GM19397 (cell line): ENCODE measurements at regions not wholly inside any gene's neighbourhood (a gene's known extent, or its start where the extent isn't known, plus 50 kb on each side); places are given as distances from the start of the nearest gene placed in this dataset.

Experiments
- ATAC-seq: cut with Tn5 transposase; IDR thresholded peaks from one replicate; pipeline ENCODE4 v1.9.1; 2021; ENCODE audit warnings: mild to moderate bottlenecking, moderate library complexity; ENCODE audit not compliant: unreplicated experiment

GRCh38 chr2:228261546-228261945, 80.1 kb upstream of the SPHKAP start:
- no peak for ATAC-seq

- ATAC-seq = no peak
Observed at GRCh38 chr2:228257379-228257778, 75.9 kb upstream of the SPHKAP start.

- no peak for ATAC-seq
Observed at GRCh38 chr2:228253752-228254151, 72.3 kb upstream of the SPHKAP start.

- ATAC-seq = no peak
Observed at GRCh38 chr2:228247335-228247734, 65.8 kb upstream of the SPHKAP start.

- no peak for ATAC-seq
Observed at GRCh38 chr2:228245601-228246000, 64.1 kb upstream of the SPHKAP start.

GRCh38 chr2:228242591-228242990, 61.1 kb upstream of the SPHKAP start:
- no peak for ATAC-seq

GRCh38 chr2:228239907-228240561, 58.5 kb upstream of the SPHKAP start:
- no peak for ATAC-seq

- no peak for ATAC-seq
Observed at GRCh38 chr2:228239207-228239906, 57.9 kb upstream of the SPHKAP start.
